ENCODE measurements at regions not wholly inside any gene's neighbourhood (a gene's known extent, or its start where the extent isn't known, plus 50 kb on each side); places are given as distances from the start of the nearest gene placed in this dataset.
A peak's percentile ranks its signal among the peaks of the same experiment; 100 is the strongest.
"Not testable (repeated sequence)": the region's sequence is repeated elsewhere in the genome, so short reads cannot be mapped to it uniquely, and the experiment has no call there.

DNA sequence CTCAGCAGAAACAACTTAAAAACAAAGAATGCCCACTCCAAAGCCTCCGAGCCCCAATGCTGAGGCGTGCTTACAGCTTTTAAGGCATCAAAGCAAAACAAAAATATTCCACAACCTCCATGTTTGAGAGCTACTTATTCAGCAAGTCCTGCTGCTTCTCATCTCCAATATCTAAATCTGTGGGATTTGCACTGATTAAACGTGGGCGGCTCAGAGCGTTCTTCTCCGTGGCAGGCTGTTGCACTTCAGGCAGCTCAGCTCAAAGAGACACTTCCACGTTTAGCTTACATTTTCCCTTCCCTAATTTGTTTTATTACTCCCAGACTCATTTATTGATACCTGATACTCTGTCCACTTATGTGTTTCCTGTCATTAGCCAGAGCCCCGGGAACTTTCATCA lies 282.6 kb upstream of the MCTP2 start:
- DNase-seq (ENCODE audit: low spot score): peak; percentile 46

DNA sequence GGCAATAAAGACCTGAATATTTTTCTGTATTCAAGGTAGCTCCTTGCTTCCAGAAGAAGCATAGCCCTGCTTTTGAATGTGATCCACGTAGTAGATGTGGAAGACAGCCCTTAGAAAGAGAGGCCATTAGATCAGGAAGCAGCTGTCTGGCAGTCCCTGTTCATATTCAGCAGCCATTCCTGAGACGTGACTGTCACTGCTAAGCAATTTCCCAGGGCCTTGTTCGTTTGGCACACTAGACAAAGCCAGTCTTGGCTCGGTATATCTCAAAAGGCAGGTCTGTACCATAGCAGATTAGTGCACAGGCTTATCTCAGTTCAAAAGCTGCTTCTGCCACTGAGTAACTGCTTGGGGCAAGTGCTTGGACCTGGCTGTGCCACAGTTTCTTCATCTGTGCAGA lies 287.8 kb upstream of the MCTP2 start:
- peak; percentile 21 for DNase-seq (ENCODE audit: low spot score)

GRCh38 chr15:93942269-93942694 lies 289.1 kb upstream of the MCTP2 start:
- no peak for DNase-seq (ENCODE audit: low spot score)

GRCh38 chr15:93941697-93942096 lies 289.7 kb upstream of the MCTP2 start:
- DNase-seq (ENCODE audit: low spot score): no peak

- no peak for DNase-seq (ENCODE audit: low spot score)
Observed at GRCh38 chr15:93940226-93940625, 291.1 kb upstream of the MCTP2 start.

DNA sequence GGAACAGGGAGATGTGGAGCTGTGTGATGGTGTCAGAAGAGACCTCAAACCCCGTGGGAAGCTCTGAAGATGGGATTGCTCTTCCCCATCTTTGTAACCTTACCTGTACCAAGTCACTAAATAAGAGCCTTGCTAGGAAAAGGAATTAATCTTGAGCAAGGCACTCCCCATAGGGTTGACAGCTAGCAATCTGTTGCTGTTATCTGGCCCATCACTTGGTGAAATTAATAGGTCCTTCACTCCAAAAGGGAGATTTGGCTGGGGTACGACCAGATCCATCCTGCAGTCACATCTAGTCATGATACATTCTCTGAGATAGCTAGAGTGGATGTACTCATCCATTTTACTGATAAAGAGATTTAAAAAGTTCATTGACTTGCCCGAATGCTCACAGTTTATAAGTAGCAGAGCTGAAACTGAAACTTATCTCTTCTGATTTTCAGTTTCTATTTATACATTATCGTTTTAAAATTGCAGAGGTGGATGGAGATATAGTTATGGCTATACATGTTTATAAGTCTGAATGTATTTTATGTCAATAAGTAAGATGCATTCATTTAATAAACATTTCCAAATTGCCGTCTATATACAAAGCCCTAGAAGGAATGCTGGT lies 299.1 kb upstream of the MCTP2 start:
- no peak for DNase-seq (ENCODE audit: low spot score)

GRCh38 chr15:93929375-93930094 lies 301.8 kb upstream of the MCTP2 start:
- DNase-seq (ENCODE audit: low spot score): no peak

DNA sequence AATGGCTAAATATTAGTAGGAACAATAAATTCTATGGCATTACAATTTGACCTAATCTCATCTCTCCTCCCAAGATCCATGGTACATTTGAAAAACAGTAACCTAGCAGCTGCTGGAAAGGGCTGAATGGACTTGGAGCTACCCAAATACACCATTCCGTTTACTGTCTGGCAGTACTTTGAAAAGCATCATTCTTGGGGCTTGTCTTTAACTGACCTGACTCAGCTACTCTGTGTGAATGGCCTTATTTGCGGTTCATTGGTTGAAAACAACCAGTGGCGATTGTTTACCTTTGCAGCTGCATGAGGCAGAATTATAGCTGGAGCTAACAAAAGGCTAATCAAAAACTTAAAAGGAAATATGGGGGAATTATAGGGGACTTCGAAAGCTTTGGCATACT lies 311.2 kb upstream of the MCTP2 start:
- no peak for DNase-seq (ENCODE audit: low spot score)

GRCh38 chr15:93918801-93919200 lies 312.6 kb upstream of the MCTP2 start:
- not testable (repeated sequence) for DNase-seq (ENCODE audit: low spot score)

DNA sequence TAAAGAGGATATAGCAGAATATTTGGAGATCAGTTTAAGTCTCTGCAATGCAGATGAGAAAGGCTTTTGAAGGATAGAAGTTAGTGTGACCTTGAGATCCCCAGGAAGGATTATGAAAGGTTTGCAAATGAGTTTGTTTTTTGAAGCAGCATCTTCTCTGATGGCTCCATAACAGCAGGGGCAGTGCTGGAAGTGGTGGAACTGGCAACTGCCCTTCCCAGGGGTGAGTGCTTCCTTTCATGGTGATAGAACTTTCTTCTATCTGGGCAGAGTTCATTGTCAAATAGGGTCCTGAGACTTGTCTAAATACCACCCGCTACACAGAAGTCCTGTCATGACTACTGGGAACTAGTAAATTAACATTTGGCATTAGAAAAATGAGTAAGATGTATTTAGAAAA lies 314.2 kb upstream of the MCTP2 start:
- no peak for DNase-seq (ENCODE audit: low spot score)

GRCh38 chr15:93913871-93914270 lies 317.5 kb upstream of the MCTP2 start:
- DNase-seq (ENCODE audit: low spot score): no peak

DNA sequence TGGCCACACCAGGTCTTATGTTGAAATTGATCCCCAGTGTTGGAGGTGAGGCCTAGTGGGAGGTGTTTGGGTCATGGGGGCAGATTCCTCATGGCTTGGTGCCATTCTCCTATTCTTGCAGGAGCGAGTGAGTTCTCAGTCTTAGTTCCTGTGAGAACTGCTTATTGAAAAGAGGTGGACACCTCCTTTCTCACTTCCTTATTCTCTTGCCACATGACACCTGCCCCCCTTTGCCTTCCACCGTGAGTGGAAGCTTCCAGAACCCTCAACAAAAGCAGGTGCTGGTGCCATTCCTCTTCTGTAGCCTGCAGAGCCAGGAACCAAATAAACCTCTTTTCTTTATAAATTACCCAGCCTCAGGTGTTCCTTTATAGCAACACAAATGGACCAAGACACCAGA lies 318.1 kb upstream of the MCTP2 start:
- DNase-seq (ENCODE audit: low spot score): no peak

DNA sequence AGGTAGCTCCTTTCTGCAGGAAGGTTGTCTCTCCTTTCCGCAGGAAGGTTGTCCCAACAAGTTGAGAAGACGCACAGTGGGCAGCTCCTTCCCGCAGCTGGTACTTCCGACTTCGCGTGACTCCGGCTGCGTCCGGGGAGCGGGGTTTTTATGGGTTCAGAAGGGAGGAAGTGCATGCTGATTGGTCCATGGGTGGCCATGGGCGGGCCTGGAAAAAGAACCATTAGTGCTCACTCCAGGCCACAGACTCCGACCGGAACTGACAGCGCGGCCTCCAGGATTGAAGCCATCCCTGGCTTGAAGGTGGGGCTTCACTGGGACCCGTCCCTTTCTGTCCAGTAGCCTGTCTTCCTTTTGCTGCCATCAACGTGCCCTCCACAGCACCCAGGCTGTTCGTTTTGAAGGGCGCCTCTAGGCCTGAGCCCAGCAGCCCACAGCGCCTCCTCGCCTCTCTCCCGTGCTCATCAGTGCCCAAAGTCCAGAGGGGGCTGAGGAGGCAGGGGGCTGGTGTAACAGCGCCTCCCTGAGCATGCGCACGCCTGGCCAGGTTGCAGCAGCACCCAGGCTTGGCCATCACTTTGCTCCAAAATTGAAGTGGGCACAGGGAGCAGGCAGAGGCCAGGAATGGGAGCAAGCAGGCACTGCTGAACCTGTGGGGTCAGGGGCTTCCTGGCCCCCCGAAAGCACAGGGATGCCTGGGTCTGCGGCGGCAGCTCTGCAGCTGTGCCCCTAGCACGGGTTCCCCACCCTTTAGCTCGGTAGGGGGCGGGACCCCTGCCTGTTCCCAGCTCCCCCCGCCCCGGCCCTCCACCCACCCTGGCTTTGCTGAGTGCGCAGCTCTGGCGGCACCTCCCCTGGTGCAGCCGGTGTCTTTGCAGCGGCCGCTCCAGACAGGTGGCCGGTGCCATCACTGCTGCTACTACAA lies 330.6 kb upstream of the MCTP2 start:
- DNase-seq (ENCODE audit: low spot score): no peak

GRCh38 chr15:93899817-93900216 lies 331.5 kb upstream of the MCTP2 start:
- no peak for DNase-seq (ENCODE audit: low spot score)

- no peak for DNase-seq (ENCODE audit: low spot score)
Observed at GRCh38 chr15:93897377-93897776, 334.0 kb upstream of the MCTP2 start.

DNA sequence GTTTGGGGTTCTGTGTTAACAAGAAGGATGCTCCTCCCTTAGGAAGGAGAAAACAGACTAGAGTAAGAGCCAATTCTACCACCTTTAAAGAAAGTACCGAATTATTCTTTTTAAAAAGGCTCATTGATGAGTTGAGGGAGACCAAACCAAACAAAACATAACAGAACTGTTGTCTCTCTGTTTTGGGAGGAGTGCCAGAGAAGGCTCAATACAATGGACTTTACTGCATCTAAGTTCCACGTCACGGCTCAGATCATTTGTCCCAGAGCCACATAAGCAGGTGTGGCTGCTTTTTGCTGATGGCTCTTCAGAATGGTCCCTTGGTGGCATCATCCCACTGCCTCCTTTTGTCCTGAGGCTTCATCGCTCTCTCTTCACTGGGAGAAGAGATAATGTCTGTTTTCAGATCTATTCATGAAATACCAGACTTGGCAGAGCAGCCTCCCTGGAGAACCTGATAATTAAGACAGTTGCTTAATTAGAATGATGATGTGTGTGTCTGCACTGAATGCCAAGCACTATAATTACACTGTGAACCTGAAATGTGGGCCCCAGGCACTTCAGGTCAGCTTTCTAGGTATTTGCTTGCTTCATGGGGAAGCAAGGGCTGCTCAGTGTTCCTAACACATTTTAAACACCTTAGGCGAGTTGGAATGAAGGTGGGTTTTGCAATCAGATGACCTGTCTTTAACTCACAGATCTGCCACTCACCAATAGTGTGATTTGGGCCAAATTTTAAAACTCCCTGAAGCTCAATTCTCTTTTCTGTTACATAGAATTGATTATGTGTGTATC lies 335.2 kb upstream of the MCTP2 start:
- DNase-seq (ENCODE audit: low spot score): peak; percentile 40

- DNase-seq (ENCODE audit: low spot score): no peak
Observed at GRCh38 chr15:93894438-93895036, 336.8 kb upstream of the MCTP2 start.

GRCh38 chr15:93887151-93887550 lies 344.2 kb upstream of the MCTP2 start:
- no peak for DNase-seq (ENCODE audit: low spot score)

DNA sequence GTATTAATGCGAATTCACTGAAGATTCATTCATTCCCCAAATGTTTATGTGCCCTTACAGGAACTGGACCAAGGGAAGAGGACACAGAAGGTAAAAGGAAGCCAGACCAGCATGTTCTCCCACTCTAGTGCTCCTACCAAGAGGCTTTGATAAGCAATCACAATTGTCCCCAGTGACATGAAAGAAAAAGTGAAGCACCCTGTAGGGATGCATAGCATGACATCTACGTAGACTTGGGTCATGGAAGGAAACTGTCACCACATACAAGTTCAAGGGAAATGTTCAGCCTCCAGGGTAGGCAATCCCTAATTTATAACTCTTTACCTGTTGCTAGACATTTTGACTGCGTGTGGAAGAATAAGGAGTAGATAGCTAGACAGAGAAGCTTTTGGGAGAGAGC lies 348.6 kb upstream of the MCTP2 start:
- no peak for DNase-seq (ENCODE audit: low spot score)

DNA sequence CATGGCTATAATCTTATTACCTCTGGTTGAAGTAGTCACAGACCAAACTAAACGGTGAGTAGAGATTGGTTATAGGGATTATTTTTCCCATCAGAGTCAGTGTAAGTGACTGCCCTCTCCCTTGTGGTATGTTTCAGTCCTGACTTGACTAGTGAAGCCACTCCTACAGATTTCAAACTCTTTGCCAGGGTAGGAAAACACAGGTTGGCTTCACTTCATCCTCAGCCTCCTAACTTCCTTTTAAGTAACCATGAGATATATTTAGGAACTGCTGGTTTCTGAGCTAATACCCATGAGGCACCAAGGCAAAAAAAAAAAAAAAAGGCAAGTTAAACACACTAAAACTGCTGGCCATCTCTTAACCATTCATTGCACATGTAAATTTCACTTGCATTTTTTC lies 349.2 kb upstream of the MCTP2 start:
- no peak for DNase-seq (ENCODE audit: low spot score)

DNA sequence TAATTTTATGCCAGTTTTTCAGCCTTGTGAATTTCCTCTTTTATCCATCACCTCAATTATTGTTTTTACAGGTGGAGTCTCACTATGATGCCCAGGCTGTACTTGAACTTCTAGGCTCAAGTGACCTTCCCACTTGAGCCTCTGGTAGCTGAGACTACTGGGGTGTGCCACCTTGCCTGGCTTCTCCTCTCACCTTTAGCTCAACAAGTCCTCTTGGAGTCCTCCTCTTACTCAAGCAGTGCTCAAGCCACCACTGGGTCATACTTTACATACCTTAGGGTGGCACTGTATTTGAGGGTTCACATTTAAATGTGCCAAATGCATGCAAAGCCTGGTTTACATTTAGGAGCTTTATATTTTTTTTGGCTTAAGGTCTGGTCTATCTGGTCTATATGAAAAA lies 350.1 kb upstream of the MCTP2 start:
- no peak for DNase-seq (ENCODE audit: low spot score)

DNA sequence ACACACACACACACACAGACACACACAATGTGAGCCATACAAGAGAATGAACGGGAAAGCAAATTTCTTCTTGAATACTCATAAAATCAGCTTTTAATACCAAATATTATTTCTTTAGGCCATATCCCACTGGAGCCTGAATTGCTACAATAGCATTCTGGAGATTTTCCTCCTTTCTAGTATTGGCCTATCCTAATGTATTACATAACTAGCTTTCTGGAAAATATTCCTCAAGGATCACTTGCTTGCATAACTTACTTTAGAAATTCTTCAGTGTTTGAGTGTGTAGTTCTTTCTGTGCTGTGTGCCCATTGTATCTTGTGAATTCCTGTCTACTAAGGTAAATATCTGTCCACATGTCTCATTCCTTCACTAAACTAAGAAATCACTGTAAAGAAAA lies 351.0 kb upstream of the MCTP2 start:
- DNase-seq (ENCODE audit: low spot score): no peak
